ENCODE measurements at regions not wholly inside any gene's neighbourhood (a gene's known extent, or its start where the extent isn't known, plus 50 kb on each side); places are given as distances from the start of the nearest gene placed in this dataset.

DNA sequence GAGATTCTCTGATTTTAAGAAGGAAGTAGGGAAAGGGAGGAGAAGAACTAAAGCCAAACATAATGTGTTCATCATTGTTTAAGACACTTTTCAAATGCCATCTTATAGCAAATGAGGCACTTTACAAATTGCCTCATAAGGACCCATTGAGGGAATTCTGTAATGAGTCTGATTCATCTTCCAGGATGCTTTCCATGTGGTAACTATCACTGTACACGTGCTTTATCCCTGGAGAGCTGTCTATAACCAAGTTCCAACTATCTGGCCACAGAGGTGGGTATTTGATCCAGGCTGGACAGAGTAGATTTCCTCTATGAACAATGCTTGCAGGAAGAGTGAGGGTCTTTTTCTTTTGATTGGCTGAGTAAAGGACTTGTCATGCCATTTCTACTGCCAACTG lies 183.5 kb upstream of the NFIB start:
- Histone ChIP-seq H3K27ac (ENCODE audit: low read depth, low read length) (no peak overlapping the region), H3K36me3 (ENCODE audit: control insufficient read depth, insufficient read depth, low read length) (no peaks in the 10 kb centered on the region), H3K27me3 (ENCODE audit: control insufficient read depth, insufficient read depth, low read length) (no peaks in the 10 kb centered on the region), H3K9me3 (ENCODE audit: control insufficient read depth, insufficient read depth, low read length) (no peaks in the 10 kb centered on the region), H3K9ac (ENCODE audit: low read depth, low read length) (no peak overlapping the region), H3K4me3 (ENCODE audit: low read depth, low read length) (no peak overlapping the region), H3K4me1 (ENCODE audit: control insufficient read depth, insufficient read depth, low read length) (peaks cover 3% of the 10 kb centered on the region; the same call in 1 of the 2 replicates)

DNA sequence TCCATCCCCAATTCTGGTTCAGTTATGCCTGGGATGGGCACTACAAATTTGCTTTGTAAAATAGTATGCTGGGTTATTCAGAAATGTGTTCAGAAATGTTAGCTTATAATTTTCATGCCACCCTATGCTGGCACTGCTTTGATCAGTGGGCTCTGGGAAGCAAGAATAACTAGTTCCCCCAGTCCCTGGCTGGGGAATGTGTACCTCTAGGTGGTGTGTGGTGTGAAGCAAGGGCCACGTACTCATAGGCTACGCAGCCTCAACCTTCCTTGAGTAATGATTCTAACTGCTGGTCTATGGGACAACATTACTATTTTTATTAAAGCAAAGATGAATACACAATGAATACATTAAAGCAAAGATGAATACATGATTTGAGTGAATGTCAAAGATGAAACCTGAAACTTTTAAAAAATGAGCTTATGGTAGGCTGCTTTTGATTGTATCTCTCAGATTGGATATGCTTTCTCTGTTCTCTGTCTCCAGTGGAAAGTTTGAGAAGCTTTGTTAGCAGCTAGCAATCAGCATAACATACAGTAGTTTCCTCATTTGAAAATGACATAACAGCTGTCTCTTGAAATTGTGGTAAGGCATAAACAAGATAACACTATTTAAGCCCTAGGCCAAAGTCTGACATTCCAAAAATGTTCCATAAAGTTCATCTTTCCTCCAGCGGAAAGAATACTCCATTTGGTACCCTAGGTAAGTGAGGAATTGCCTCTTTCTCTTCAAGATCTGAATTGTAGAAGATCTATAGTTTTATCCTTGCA lies 174.7 kb upstream of the NFIB start:
- Histone ChIP-seq H3K9ac (ENCODE audit: low read depth, low read length) (no peak overlapping the region), H3K27ac (ENCODE audit: low read depth, low read length) (no peak overlapping the region), H3K4me1 (ENCODE audit: control insufficient read depth, insufficient read depth, low read length) (0 out of 2 replicates have a peak, but pooled peaks cover 4% of the 10 kb centered on the region), H3K4me3 (ENCODE audit: low read depth, low read length) (no peak overlapping the region), H3K27me3 (ENCODE audit: control insufficient read depth, insufficient read depth, low read length) (no peaks in the 10 kb centered on the region), H3K9me3 (ENCODE audit: control insufficient read depth, insufficient read depth, low read length) (no peaks in the 10 kb centered on the region), H3K36me3 (ENCODE audit: control insufficient read depth, insufficient read depth, low read length) (no peaks in the 10 kb centered on the region)

DNA sequence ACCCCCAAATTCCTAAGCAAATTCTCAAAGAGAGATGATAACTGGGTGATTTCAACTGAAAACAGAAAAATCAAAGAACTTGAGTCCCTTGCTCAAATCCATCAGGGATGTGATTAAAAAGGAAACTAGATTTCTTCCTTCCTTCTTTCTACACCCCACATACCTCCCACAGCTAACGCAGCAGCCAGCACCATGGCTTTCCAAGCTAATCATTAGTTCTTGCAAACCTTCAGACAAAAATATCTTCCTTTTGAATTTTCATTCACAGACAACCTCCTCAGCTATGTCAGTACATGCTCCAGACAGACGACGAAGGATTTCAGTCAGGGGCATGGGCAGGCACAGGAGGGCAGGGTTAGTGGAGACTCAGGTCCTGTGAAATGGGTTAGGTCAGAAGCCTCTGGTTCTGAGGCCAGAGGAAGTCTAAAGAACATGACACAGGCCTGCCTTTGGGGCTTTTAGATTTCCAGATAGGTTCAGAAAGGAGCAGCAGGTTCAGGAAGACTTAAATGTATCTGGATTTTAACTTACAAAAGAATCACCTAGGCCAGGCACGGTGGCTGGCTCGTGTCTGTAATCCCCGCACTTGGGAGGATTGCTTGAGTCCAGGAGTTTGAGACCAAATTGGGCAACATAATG lies 173.7 kb upstream of the NFIB start:
- H3K36me3 ChIP-seq (ENCODE audit: control insufficient read depth, insufficient read depth, low read length): no peaks in the 10 kb centered on the region
- no peak overlapping the region for H3K9ac ChIP-seq (ENCODE audit: low read depth, low read length)
- H3K4me3 ChIP-seq (ENCODE audit: low read depth, low read length): no peak overlapping the region
- no peaks in the 10 kb centered on the region for H3K27me3 ChIP-seq (ENCODE audit: control insufficient read depth, insufficient read depth, low read length)
- H3K9me3 ChIP-seq (ENCODE audit: control insufficient read depth, insufficient read depth, low read length): no peaks in the 10 kb centered on the region
- H3K27ac ChIP-seq (ENCODE audit: low read depth, low read length): no peak overlapping the region
- H3K4me1 ChIP-seq (ENCODE audit: control insufficient read depth, insufficient read depth, low read length): peaks cover 7% of the 10 kb centered on the region; the same call in 1 of the 2 replicates

DNA sequence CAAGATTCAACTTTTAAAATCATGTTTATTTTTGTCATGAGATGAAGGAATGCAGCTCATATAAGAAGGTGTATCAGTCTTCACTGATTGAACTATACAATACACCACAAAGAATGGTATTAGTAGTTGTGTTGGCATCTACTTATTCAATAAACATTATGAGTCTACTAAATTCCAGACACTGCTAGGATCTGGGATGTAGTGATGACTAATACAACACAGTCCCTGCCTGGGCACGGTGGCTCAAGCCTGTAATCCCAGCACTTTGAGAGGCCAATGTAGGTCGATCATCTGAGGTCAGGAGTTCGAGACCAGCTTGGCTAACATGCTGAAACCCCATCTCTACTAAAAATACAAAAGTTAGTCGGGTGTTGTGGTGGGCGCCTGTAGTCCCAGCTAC lies 171.4 kb upstream of the NFIB start:
- Histone ChIP-seq H3K9ac (ENCODE audit: low read depth, low read length) (no peak overlapping the region), H3K9me3 (ENCODE audit: control insufficient read depth, insufficient read depth, low read length) (no peaks in the 10 kb centered on the region), H3K4me3 (ENCODE audit: low read depth, low read length) (no peak overlapping the region), H3K27ac (ENCODE audit: low read depth, low read length) (no peak overlapping the region), H3K27me3 (ENCODE audit: control insufficient read depth, insufficient read depth, low read length) (no peaks in the 10 kb centered on the region), H3K36me3 (ENCODE audit: control insufficient read depth, insufficient read depth, low read length) (no peaks in the 10 kb centered on the region), H3K4me1 (ENCODE audit: control insufficient read depth, insufficient read depth, low read length) (peaks cover 13% of the 10 kb centered on the region)

DNA sequence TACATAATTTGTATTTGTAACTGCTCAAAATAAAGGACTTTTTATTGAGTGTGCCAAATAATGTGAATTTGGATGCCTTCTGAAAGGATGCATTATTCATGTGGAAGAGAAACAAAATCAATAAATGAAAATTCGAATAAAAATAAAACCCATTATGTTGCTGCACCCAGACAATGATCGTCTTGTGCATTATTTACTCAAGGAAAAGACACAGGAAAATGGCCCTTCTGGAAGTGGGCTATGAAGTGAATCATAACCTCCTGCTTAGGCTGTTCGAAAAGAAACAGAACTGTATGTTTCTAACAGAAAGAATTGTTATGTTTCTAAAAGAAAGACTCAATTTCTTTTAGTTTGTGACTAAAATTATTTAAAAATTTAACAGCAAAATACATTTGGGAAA lies 168.9 kb upstream of the NFIB start:
- H3K27me3 ChIP-seq (ENCODE audit: control insufficient read depth, insufficient read depth, low read length): no peaks in the 10 kb centered on the region
- no peaks in the 10 kb centered on the region for H3K9me3 ChIP-seq (ENCODE audit: control insufficient read depth, insufficient read depth, low read length)
- H3K4me3 ChIP-seq (ENCODE audit: low read depth, low read length): no peak overlapping the region
- H3K27ac ChIP-seq (ENCODE audit: low read depth, low read length): no peak overlapping the region
- H3K4me1 ChIP-seq (ENCODE audit: control insufficient read depth, insufficient read depth, low read length): peaks cover 34% of the 10 kb centered on the region
- H3K36me3 ChIP-seq (ENCODE audit: control insufficient read depth, insufficient read depth, low read length): no peaks in the 10 kb centered on the region
- no peak overlapping the region for H3K9ac ChIP-seq (ENCODE audit: low read depth, low read length)

DNA sequence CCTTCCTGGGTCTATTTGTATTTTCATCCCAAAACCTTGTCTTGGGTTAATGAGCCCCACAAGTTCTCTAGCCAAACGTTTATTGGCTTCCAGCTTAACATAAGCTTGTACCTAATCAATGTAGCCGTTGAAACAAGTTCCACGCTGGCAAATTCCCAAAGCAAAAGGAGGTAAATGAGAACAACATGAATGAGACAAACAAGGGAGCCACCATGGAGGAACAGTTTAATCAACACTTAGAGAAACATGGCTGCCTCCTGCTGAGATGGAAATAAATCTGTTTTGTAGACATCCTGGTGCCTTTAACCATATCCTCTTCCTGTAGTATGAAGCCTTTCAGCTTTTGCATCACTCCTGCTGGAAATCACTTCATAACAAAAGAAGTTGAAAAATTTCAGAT lies 166.6 kb upstream of the NFIB start:
- no peaks in the 10 kb centered on the region for H3K27me3 ChIP-seq (ENCODE audit: control insufficient read depth, insufficient read depth, low read length)
- no peak overlapping the region for H3K9ac ChIP-seq (ENCODE audit: low read depth, low read length)
- H3K9me3 ChIP-seq (ENCODE audit: control insufficient read depth, insufficient read depth, low read length): no peaks in the 10 kb centered on the region
- no peak overlapping the region for H3K27ac ChIP-seq (ENCODE audit: low read depth, low read length)
- no peaks in the 10 kb centered on the region for H3K36me3 ChIP-seq (ENCODE audit: control insufficient read depth, insufficient read depth, low read length)
- H3K4me1 ChIP-seq (ENCODE audit: control insufficient read depth, insufficient read depth, low read length): peaks cover 31% of the 10 kb centered on the region
- no peak overlapping the region for H3K4me3 ChIP-seq (ENCODE audit: low read depth, low read length)

DNA sequence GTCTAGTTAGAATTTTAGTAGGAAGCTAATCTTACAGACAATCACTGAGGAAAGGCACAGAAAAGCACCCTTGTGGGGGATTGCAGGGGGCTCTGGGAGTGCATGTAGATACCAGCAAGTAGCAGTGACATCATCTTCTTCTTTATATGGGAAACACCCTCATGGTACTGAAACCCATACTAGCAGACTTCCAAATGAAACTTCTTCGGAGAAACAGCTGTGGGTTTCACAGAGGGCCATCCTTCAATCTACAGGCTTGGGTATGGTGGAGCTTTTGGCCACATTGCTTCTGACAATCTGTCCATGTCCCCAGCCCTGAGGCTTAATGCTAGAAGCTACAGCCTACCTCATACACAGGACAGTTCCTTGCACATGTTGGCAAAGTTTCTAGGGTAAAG lies 165.2 kb upstream of the NFIB start:
- Histone ChIP-seq H3K27me3 (ENCODE audit: control insufficient read depth, insufficient read depth, low read length) (no peaks in the 10 kb centered on the region), H3K27ac (ENCODE audit: low read depth, low read length) (peak overlapping the region; percentile 45), H3K9me3 (ENCODE audit: control insufficient read depth, insufficient read depth, low read length) (no peaks in the 10 kb centered on the region), H3K36me3 (ENCODE audit: control insufficient read depth, insufficient read depth, low read length) (no peaks in the 10 kb centered on the region), H3K4me1 (ENCODE audit: control insufficient read depth, insufficient read depth, low read length) (peaks cover 31% of the 10 kb centered on the region), H3K4me3 (ENCODE audit: low read depth, low read length) (no peak overlapping the region), H3K9ac (ENCODE audit: low read depth, low read length) (no peak overlapping the region)

DNA sequence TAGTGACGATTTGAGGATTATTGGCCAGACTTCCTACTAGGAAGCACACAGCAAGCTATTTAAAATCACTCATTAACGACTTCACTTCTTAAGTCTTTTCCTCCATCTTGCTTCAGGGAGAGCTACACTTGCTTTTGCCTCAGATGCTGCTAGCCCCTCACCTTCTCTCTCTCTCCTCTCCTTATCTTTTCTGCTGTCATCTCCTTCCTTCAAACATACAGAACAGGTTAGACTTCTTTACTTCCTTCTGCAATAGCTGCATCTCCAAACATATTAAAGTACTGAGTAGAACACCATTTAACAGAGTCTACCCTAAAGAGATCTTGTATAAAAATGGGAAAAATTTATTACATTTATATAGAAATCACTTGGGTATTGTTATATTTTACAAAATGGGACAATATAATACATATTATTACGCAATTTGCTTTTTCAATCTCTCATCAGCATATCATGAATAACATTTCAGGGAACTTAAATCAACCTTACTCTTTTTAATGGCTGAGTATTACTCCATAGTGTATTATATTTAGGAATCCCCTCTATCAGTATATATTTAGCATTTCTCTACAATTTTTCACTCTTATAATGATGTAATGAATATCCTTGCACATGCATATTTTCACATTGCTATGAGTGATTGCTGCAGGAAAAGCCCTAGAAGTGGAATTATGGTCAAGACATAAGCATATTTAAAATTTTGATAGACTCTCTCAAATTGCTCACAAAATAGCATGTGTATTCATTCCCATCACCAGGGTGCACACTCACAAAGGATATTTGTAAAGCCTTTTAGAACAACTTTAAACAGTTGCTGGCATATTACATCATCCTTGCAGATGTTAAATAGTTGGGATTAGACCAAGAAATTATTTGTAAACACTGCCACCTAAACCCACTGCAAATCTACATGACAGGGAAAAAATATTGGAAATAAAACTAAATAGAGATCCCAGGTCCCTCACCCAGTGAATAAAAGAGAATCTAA lies 164.5 kb upstream of the NFIB start:
- Histone ChIP-seq H3K9ac (ENCODE audit: low read depth, low read length) (no peak overlapping the region), H3K4me3 (ENCODE audit: low read depth, low read length) (no peak overlapping the region), H3K27ac (ENCODE audit: low read depth, low read length) (no peak overlapping the region), H3K9me3 (ENCODE audit: control insufficient read depth, insufficient read depth, low read length) (no peaks in the 10 kb centered on the region), H3K4me1 (ENCODE audit: control insufficient read depth, insufficient read depth, low read length) (peaks cover 31% of the 10 kb centered on the region), H3K36me3 (ENCODE audit: control insufficient read depth, insufficient read depth, low read length) (no peaks in the 10 kb centered on the region), H3K27me3 (ENCODE audit: control insufficient read depth, insufficient read depth, low read length) (no peaks in the 10 kb centered on the region)

DNA sequence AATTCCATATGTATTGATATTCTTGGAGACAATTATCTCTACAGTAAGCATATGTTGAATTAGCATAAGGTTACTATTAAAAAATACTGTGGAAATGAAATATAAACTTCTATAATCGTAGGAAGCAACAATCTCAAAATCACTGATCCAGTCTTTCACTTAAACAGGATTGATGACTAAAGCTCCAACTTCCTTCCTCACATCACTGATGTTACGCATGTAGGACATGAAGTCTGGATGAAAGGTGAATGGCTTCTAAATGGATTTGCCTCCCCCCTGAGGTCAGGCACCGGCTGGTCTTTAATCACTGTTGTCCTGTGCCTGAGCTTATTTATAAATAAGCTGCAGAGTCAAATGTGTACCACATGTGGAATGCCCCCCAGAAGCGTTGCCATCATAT lies 157.1 kb upstream of the NFIB start:
- Histone ChIP-seq H3K27ac (ENCODE audit: low read depth, low read length) (no peak overlapping the region), H3K9ac (ENCODE audit: low read depth, low read length) (no peak overlapping the region), H3K36me3 (ENCODE audit: control insufficient read depth, insufficient read depth, low read length) (no peaks in the 10 kb centered on the region), H3K4me1 (ENCODE audit: control insufficient read depth, insufficient read depth, low read length) (peaks cover 13% of the 10 kb centered on the region), H3K4me3 (ENCODE audit: low read depth, low read length) (no peak overlapping the region), H3K27me3 (ENCODE audit: control insufficient read depth, insufficient read depth, low read length) (no peaks in the 10 kb centered on the region), H3K9me3 (ENCODE audit: control insufficient read depth, insufficient read depth, low read length) (no peaks in the 10 kb centered on the region)

DNA sequence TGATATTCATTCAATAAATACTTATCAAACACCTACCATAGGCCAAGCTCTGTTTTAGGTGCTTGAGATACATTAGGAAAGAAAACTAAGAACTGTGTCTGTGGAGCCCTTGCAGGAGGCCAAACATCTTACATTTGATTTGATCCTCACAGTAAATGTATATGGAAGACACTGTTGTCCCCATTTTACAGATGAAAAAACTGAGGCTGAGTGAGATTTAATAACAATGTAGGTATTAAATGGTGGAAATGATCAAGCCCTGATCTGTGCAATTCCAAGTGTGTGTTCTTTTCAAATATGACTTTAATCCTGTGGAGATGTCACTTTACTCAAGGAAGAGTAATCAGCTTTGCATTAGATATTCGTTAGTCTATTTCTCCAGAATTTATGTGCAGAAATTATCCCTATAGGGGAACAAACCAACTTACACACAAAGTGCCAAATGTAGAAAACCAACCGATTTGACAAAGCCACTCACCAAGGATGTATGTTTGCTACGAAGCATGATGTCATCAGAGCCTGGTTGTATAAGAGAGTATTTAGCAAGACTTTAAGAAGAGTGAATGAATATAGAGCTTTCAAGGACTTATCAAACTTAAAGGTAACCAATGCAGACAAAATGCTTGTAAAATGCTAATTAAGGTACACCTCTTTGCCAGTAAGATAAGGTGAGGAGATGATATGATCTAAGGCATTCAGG lies 153.9 kb upstream of the NFIB start:
- Histone ChIP-seq H3K27ac (ENCODE audit: low read depth, low read length) (no peak overlapping the region), H3K9ac (ENCODE audit: low read depth, low read length) (no peak overlapping the region), H3K9me3 (ENCODE audit: control insufficient read depth, insufficient read depth, low read length) (no peaks in the 10 kb centered on the region), H3K27me3 (ENCODE audit: control insufficient read depth, insufficient read depth, low read length) (no peaks in the 10 kb centered on the region), H3K36me3 (ENCODE audit: control insufficient read depth, insufficient read depth, low read length) (no peaks in the 10 kb centered on the region), H3K4me1 (ENCODE audit: control insufficient read depth, insufficient read depth, low read length) (peaks cover 18% of the 10 kb centered on the region), H3K4me3 (ENCODE audit: low read depth, low read length) (no peak overlapping the region)
